Activated CD8-positive, alpha-beta memory T cell treated with anti-CD3 and anti-CD28 coated beads for 24 hours (primary cell): ENCODE measurements at regions not wholly inside any gene's neighbourhood (a gene's known extent, or its start where the extent isn't known, plus 50 kb on each side); places are given as distances from the start of the nearest gene placed in this dataset.

Experiments
- DNase-seq: peaks from one replicate; pipeline ENCODE4 v3.0.0-alpha.2; 2020

DNA sequence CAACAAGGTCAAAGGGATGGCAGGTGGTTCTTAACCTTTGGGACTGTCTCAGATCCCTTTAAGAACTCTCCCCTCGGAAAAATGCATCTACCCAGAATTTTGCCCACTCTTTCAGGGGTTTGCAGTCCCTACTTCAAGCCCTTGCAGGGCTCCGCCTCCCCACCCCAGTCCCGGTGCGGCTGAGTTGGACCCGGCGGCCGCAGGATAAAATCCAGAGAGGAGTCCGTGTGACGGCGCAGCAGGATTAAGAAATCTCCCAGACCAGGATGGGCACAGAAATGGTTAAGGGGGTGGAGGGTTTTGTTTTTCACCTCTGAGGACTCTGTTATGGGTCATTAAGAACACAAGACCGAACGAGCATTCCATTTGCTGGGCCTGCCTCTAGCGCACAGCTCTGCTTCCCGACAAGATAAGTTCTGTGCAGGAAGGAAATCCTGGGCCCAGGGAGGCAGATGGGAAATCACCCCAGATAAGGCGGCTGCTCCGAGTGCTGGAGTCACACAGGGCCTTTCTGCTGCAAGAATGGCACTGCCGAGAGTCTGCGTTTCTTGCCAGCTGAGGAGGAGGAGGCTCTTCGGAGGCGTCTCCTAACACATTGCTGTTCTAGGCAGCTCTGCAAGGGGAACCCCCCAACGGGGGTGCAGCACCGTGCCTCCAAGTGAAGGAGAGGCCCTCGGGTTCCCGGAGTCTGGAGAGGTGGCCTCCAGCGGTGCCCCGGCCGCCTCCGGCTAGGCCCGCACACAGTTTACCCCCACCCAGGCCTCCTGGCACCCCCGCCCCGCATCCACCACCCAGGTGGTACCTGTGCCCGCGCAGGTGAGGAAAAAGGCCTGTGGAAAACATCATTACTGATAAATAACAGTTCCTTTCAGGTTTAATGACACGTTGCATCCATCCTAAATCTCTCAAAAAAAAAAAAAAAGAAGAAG, 277.6 kb downstream of the BCOR start:
- no peak for DNase-seq

DNA sequence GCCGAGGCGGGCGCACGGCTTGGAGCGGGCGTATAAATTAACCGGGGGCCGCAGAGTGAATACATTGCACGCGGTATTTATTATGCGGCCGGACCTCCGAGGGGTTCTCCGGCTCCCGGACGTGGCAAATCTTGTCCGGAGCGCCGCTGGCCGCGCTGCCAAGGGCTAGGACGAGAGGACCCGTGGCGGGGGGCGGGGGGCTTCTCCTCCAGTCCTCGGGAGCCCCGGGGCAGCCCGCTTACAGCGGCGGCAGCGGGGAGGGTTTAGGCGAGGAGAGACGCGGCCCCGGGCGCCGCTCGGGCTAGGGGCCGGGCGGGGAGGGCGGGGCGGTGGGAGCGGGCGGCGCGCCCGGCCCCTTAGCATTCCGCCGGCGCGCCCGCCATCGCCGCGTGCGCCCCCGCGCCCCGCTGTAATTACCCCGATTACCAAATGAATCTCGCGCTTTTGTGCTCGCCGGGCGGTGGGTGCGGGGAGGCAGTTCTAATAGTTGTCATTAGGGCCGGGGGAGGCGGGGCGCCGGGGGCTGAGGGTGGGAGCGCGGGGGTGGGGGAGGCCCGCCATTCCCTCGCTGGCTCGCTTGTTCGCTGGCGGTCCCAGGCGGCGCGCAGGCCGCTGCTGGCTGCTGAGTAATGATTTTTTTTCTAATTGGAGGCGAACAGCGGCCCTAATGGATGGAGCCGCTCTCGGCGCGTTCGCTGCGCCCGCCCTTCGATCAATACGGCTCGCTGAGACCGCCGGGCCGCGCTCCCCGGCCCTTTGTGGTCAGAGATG, 276.6 kb downstream of the BCOR start:
- DNase-seq, result peak; percentile 71

DNA sequence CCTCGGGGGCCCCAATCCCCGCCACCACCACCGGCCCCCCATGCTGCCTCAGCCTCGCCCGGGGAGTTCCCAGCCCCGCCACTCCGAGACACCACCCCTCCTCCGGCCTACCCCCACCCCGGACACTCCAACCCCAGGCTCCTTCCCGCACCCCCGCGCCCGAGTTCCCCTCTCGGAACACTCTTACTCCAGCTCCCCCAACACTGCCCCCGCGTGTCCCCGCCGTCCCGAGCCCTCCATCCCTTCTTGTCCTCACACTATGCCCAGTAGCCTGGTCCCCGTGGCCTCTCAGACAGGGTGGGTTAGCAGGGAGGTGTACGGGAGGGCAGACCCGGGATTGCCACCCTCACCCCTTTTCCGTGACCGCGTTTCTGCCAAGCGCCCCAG, 276.1 kb downstream of the BCOR start:
- no peak for DNase-seq

DNA sequence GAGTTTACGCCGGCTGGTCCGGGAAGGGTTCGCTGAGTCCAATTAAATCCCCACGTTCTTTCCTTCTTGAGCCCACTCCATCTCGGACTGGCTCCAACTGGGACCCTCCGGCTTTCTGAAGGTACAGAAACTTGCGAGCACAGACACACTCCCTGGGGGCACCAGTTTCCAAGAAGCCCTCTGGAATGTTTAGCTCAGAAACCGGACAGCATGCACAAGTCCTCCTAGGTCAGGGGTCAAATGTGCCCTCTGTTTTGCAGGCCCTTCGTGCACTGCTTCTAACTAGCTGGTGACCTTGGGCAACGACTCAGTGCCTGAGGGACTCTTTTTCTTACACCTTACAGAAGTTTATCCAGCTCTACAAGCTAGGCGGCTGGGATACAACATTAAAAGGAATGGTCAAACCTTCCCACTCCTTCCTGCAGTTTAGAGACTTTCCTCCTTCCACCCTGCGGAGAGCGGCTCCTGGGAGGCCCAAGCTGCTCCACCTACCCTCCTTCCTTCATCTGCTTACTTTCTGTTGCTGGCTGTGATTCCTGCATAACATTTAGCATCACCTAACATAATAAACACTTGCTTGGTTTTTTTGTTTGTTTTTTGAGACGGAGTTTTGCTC, 275.5 kb downstream of the BCOR start:
- DNase-seq, result no peak

DNA sequence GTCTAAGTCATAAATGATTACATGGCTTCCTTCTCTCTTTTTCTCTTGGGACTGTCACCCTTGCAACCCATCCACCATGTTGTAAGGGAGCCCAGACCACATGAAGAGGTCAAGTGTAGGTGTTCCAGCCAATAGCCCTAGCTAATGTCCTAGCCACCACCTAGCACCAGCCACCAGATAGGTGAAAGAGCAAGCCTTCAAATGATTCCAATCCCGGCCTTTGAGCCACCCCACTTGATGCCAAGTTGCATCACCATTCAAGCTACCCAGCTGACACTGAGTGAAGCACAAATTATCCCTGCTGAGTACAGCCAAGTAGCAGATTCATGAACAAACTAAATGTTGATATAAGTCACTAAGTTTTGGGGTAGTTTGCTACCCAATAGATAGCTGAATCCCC, 274.3 kb downstream of the BCOR start:
- DNase-seq, result no peak

DNA sequence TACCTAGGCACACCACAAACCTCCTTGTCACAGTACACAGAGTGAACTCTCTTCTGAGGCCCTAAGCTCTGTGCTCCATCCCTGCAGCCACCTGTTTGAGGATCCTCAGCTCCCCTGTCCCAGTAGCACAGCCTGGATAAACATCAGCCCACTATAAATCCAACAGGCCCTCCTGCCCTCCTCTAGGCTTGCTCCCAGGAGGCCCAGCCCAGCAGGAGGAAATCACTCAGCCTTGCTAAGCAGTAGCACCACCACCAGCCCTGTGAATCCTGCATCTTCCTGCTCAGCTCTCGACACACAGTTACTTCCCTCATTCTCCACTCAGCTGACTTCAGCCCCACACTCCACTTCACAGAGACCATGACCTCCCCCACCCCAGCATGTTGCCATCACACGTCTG, 273.9 kb downstream of the BCOR start:
- no peak for DNase-seq

DNA sequence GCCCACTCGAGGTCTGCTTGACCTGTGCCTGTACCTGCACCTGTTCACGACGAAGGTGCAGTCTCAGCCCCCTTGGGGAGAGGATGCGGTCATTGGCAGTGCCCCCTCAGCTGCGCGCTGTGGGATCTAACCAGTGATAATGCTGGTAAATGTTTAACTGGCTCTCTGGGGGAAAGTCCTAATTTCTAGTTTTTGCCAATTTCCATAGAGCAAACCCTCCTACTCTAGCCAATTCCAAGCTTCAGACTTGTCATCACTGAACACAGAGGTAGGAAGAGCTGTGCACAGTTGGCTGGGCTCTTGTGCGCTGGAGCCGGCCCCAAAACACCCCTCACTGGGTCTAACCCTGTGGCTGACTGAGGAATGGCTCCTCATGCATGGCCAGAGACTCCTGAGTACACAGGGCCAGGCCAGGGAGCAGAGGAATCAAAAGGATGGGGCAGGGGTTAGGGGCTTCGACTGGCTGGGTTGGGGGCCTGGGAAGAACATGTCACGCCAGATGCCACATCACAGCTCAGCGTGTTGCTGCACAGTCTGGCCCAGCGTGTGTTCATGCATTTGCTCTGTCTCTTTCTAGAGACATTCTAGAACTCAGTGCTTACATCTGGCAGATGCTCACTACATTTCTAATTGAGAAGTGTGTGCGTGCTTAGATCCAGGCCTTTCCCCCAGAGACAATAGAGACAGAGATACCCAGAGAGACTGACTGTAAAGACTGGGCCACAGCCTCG, 270.8 kb downstream of the BCOR start:
- DNase-seq, result no peak

DNA sequence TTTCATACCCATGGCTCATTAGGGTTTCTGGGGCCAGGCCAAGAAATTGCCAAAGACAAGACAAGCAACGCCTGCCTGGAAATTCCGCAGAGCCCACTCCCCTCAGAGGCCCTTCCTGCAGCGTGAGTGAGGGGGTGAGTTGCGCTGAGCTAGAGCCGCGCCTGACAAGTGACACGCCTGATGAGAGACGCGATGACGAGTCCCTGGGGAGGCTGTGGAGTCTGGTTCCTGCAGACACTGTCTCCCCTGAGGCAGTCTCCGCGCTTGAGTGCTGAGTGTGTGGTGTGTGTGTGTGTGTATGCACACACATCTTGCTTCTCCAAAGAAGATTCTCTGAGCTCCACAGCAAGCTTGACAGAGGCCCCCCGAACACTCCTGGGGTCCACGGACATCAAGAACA, 269.8 kb downstream of the BCOR start:
- DNase-seq, result no peak

DNA sequence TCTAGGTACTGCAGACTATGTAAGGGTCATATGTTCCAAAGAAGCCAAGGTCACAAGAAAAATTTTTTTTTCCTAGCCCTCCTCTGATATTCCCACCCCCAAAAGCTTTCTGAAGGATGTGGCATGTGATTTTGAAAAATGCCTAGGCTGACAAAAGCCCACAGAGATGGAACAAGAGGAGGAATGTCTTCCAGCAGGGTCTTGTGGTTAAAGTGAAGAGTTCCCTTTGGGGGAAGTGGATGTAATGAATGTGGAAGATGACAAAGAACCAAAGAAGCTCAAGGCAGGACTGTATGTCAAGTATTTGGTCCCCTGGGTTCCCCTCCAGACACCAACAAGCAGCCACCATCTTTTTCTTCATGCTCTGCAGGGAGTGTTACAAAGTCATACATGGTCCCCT, 268.8 kb downstream of the BCOR start:
- DNase-seq, result no peak

DNA sequence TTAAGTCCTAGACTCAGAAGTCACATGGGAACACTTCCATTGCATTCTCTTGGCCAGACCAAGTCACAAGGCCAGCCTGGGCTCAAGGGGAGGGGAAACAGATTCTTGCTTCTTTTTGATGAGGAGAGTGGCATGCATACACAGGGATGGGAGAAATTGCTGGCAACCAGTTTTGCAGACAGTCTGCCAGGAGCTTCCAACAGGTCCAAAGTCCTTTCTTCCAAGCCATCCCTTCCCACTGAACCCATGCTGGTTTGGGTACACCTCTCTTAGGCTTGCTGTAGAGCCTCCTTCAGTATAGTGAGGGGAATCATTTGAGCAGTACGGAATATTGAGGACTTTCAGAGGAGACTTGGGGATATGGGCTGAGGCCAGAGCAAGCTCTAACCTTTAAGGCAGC, 267.8 kb downstream of the BCOR start:
- DNase-seq, result no peak

DNA sequence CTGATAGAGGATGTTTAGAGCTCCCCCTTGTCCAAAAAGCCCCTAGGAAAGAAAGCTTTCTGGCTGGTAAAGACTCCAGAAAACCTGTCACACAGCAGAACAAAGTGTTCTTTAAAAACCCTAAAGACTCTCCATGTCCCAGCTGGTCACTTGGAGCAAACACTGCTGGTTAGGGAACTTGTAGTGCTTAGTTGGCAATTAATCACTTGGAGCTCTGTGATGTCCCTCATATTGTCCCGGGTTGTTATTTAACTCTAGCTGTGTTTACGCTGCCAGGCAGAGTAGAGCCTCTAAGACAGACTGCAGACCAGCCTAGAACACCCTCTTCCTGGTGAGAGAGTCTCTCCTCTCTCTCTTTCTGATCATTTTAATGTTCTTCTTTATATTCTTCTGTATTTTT, 267.3 kb downstream of the BCOR start:
- DNase-seq, result no peak

DNA sequence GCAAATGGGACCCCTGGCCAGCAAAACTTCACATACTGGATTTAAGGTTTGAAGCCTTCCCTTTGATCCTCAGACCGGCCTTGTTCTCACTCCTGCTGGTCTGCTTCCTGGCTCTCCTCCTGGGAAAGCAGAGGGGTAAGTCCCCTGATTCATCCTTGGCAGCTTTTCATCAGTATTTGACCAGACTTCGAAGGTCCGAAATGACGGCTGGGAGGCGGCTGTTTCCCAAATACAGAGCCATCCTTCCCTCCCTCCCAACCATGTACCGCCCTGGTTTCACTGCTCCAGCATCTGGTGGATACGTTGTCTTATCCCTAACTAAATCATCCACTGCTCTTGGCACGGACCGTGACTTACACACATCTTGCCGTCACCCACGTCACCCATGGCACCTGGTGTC, 265.5 kb downstream of the BCOR start:
- DNase-seq, result no peak

DNA sequence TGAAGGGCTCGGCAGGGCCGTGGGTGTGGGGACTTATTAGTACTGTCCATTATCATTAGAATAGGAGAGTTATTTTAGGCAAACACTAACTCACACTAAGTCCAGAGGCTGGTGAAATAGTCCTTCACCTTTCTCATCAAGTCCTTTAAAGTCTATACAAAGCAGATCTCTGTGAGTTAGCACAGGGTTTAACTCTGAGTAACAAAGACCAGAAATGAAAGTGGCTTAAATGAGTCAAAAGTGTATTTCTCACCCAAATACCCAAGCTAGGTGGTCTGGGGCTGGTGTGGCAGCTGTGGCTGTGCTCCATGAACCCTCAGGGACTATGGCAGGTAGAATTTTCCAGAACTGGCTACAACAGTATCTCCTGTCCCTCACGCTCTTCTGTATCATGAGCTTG, 263.2 kb downstream of the BCOR start:
- DNase-seq, result no peak

DNA sequence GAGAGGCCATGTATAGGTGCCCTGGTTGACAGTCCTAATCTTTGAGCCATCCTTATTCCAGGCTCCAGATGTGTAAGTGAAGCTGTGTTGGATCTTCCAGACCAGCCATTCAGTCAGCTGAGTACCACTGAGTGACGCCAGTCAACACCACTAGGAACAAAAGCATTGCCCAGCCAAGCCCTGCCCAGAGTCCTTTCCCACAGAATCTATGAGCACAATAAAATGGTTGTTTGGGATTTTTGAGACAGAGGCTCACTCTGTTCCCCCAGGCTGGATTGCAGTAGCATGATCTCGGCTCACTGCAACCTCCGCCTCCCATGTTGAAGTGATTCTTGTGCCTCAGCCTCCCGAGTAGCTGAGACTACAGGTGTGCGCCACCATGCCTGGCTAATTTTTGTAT, 262.5 kb downstream of the BCOR start:
- no peak for DNase-seq

DNA sequence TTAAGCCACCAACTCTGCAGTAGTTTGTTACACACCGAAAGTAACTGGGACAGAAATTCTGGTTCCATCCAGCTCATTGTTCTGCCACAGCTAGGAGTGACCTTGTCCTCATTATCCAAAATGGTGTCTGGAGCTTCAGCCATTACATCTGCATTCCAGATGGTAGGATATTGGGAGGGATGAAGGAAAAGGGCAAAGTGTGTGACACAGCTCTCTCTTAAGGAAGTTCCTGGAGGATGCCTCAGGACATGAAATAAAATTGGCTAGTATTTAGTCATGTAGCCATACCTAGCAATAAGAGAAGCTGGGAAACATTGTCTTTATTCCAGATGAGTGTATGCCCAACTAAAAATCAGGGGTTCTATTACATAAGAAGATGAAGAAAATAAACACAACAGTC, 262.0 kb downstream of the BCOR start:
- DNase-seq, result no peak

DNA sequence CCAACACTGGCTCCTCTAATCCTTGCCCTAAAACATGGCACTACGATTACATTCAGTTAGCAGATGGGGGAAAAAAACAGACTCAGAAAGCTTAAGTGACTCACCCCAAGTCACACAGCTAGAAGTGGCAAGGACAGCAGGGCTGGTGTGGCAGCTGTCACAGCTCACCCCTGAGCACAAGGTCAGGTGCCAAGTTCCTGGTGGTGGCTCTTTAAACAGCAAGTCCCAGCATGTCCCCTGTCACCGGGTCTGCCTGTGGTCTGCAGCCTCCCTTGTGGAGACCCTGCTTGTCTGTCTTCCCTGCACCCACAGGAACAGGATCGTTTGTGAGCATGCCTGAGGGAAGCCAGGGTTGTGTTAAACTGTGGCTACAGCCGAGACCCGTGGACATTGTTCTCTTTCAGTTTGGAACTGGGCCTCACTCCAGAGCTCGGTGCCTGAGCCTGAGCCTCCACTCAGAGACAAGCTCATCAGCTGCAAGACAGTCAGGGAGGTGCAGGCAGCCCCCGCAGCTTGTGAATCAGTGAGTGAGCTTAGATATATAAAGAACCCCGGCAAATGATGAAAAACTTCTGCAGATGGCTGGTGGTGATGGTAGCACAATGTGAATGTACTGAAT, 260.8 kb downstream of the BCOR start:
- no peak for DNase-seq

DNA sequence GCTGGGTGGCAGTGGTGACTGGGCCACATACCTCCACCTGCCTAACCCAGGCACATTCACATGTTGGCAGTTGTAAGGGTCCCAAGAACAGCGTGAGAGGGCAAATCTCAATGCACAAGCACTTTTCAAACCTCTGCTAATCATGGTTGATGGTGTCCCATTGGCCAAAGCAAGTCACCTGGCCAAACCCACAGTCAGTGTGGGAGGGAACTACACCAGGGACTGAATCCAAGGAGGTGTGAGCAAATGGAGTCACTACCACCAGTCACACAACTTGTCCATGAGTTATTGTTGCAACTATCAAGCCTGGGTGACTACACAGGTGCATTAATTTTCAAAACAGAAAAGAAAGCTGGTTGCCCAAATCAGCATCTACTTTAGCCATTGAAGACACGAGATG, 260.1 kb downstream of the BCOR start:
- no peak for DNase-seq

DNA sequence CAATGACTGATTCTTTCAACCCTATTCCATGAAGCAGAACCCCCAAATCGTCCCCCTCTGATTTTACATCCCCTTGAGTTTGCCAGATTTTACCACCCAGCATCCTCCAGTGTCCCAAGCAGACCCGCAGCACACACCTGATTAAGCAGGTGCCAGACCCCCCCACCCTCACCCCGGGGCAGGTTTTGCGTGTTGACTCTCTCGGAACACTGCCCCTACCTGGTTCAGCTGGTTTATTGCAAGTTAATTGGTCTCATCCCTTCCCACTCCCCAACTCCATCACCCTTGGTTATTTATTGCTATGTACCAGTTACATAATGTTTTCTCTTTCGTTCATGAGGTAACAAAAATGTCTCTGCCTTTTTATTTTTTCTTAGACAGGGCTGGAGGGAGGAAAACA, 258.4 kb downstream of the BCOR start:
- no peak for DNase-seq

DNA sequence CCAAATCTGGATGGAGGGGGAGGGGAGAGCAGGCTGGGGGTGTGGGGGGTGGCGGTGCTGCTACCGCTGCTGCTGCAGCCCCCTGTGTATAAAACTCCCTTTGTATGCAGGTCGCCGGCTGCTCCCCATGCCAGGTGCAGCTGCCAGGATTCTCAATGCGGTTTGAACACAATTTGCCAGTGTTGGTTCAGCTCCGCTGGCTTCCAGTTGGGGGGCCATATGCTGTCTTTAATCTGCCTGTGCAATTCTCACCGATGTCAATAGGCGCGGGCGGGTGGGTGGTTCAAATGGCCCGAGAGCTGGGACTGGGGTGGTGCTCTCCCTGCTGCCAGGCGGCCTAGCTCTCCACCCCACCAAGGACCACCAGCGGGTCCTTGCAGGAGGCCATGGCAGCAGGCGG, 257.6 kb downstream of the BCOR start:
- no peak for DNase-seq

DNA sequence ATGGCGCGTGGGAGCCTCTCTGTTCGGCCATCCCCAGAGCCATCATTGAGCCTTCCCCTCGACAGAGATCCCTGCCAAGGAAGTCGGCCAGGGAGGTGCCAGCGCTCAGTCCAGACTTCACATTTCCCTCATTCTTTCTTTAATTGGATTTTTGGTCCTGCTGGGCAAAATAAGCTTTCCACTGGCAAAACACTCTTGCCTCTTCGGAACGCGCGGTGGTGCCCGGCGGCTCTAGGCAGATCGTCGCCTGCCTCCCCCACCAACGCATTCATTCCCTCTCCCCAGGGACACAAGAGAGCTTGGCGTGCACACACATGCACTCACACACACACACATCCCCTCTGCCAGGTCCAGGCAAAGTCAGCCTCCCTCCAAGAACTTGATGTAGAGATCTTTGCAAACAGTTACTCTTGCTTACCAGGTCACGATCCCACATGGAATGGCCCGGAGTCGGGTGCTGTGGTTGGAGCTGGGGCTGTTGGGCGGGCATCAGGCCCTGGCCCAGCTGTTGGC, 257.1 kb downstream of the BCOR start:
- no peak for DNase-seq

DNA sequence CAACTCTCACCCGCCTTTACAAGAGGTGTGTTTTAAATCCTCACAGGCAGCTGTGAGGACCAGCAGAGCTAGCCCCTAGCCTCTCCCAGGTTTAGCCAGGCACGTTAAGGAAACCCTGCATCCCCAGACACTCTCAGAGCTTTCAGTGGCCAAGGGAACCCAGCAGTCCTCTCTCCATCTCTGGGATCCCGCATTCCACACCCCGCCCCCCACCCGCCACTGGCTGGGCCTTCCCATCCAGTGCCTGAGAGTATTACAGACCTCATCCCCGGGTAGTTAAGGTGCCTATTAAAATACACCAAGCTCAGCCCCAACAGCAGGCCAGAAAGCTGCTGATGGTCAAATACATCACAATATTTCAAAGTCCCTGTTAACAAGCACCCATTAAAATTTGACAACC, 256.2 kb downstream of the BCOR start:
- no peak for DNase-seq

DNA sequence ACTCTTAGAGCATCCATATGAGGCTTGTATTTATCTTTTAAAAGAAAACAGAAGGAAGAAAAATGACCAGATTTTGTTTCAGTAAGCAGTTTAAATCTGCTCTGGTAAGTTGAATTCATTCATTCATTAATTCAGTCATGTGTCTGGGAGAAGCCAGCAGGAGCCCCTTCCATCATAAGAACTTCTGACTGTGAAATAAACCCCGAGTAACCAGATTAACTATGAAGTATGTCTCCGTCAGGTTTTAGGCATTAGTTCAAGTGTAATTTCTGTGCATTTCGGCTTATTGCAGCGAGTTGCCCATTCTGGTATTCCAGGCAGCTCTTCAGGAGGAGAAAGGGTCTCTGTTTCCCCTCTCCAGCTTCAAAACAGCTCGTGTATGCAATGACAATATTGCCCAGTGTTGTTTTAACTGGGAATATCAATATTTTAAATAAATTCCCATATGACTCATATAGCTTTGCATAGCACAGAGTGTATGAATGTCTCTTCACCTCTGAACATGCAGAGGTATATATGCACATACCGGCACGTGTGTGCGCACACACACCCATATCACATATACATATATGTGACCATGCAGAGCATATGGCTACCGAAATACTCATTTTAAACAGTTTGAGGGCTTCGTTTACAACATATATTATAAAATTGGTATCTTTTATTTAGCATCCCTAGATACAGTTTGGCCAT, 255.3 kb downstream of the BCOR start:
- no peak for DNase-seq
